IMR-90 (cell line): ENCODE measurements at regions not wholly inside any gene's neighbourhood (a gene's known extent, or its start where the extent isn't known, plus 50 kb on each side); places are given as distances from the start of the nearest gene placed in this dataset.

Source experiments
- ATAC-seq: fragments of 200-7000 bp; cut with Tn5 transposase; 2 replicates; pipeline ENCODE4 v1.9.1; 2020; ENCODE audit warnings: low read depth, mild to moderate bottlenecking, moderate library complexity
- BruUV-seq: library from RNA; stranded (reverse); fragments of 400-500 nt; replicated peaks from 2 replicates; lab custom pipeline; 2021; lab: Mats Ljungman, UMichigan
- CTCF ChIA-PET: fragments of 300-600 bp; formaldehyde crosslinking; extraction: SDS; loops from one replicate; lab custom pipeline; 2021; ENCODE audit warnings: antibody characterized with exemption; lab: Yijun Ruan, JAX
- POLR2A ChIA-PET: fragments of 300-600 bp; sonication (Branson Sonifier 250); formaldehyde crosslinking; loops from one replicate; lab custom pipeline; 2022; ENCODE audit warnings: antibody characterized with exemption; ENCODE audit not compliant: unreplicated experiment; lab: Charles Lee
- DNase-seq: peaks from one replicate; pipeline ENCODE4 v3.0.0; 2013
- H2AFZ ChIP-seq: replicated peaks from 2 replicates; pipeline ENCODE3; 2013; ENCODE audit warnings: low read length, mild to moderate bottlenecking; ENCODE audit not compliant: poor library complexity
- H2AK5ac ChIP-seq: 2 replicates; pipeline ENCODE4 v1.6.1; 2013; ENCODE audit warnings: low read depth, low read length, inconsistent platforms
- H2AK9ac ChIP-seq: replicated peaks from 2 replicates; pipeline ENCODE3; 2013; ENCODE audit warnings: mild to moderate bottlenecking, low read depth, low read length, moderate library complexity; ENCODE audit not compliant: poor library complexity
- H2BK120ac ChIP-seq: 2 replicates; pipeline ENCODE4 v1.6.1; 2013; ENCODE audit warnings: low read depth, low read length, inconsistent platforms
- H2BK15ac ChIP-seq: 3 replicates; pipeline ENCODE4 v1.6.1; 2013; ENCODE audit warnings: low read depth, low read length, inconsistent platforms
- H2BK20ac ChIP-seq: 2 replicates; pipeline ENCODE4 v1.6.1; 2013; ENCODE audit warnings: low read depth, mild to moderate bottlenecking, inconsistent platforms, low read length, moderate library complexity
- H2BK5ac ChIP-seq: 2 replicates; pipeline ENCODE4 v1.6.1; 2013; ENCODE audit warnings: mild to moderate bottlenecking, low read depth, low read length, inconsistent platforms; ENCODE audit not compliant: poor library complexity, severe bottlenecking
- H3K14ac ChIP-seq: replicated peaks from 2 replicates; pipeline ENCODE4 v1.6.1; 2013; ENCODE audit warnings: low read depth, low read length, inconsistent platforms
- H3K18ac ChIP-seq: 2 replicates; pipeline ENCODE4 v1.6.1; 2013; ENCODE audit warnings: low read depth, low read length, control low read depth
- H3K23ac ChIP-seq: 2 replicates; pipeline ENCODE4 v1.6.1; 2013; ENCODE audit warnings: low read depth, low read length, inconsistent platforms
- H3K27ac ChIP-seq: 2 replicates; pipeline ENCODE4 v1.5.1; 2013; ENCODE audit warnings: mild to moderate bottlenecking, control low read depth, low read length; ENCODE audit not compliant: insufficient read depth
- H3K27me3 ChIP-seq: 2 replicates; pipeline ENCODE4 v1.6.1; 2013; ENCODE audit warnings: low read length; ENCODE audit not compliant: control insufficient read depth, insufficient read depth
- H3K36me3 ChIP-seq: 2 replicates; pipeline ENCODE4 v1.6.1; 2013; ENCODE audit warnings: low read length, mixed read lengths; ENCODE audit not compliant: control insufficient read depth, insufficient read depth
- H3K4ac ChIP-seq: 2 replicates; pipeline ENCODE4 v1.6.1; 2013; ENCODE audit warnings: low read depth, low read length, inconsistent platforms
- H3K4me1 ChIP-seq: 2 replicates; pipeline ENCODE4 v1.6.1; 2013; ENCODE audit warnings: low read length, mixed read lengths; ENCODE audit not compliant: control insufficient read depth, insufficient read depth
- H3K4me2 ChIP-seq: 2 replicates; pipeline ENCODE4 v1.6.1; 2013; ENCODE audit warnings: low read depth, mild to moderate bottlenecking, control low read depth, low read length, moderate library complexity
- H3K4me3 ChIP-seq: 2 replicates; pipeline ENCODE4 v1.5.1; 2013; ENCODE audit warnings: low read depth, mild to moderate bottlenecking, control low read depth, low read length, moderate library complexity; ENCODE audit not compliant: insufficient read depth
- H3K56ac ChIP-seq: 2 replicates; pipeline ENCODE4 v1.6.1; 2013; ENCODE audit warnings: low read length, inconsistent platforms; ENCODE audit not compliant: insufficient read depth; ENCODE audit errors: extremely low read depth
- H3K79me1 ChIP-seq, 2 experiments: 2 replicates each; pipeline ENCODE4 v1.6.1; 2013; ENCODE audit warnings: low read length in 2 of 2, inconsistent platforms in 1 of 2, low read depth in 1 of 2
- H3K9ac ChIP-seq: 2 replicates; pipeline ENCODE4 v1.6.1; 2013; ENCODE audit warnings: low read depth, low read length, control low read depth
- H3K9me1 ChIP-seq: 2 replicates; pipeline ENCODE4 v1.6.1; 2013; ENCODE audit warnings: low read length, inconsistent platforms; ENCODE audit not compliant: insufficient read depth
- H3K9me3 ChIP-seq: 2 replicates; pipeline ENCODE4 v1.6.1; 2013; ENCODE audit warnings: low read length; ENCODE audit not compliant: control insufficient read depth, insufficient read depth
- H4K20me1 ChIP-seq: 2 replicates; pipeline ENCODE4 v1.6.1; 2013; ENCODE audit warnings: low read length, inconsistent platforms; ENCODE audit not compliant: insufficient read depth
- H4K5ac ChIP-seq: 2 replicates; pipeline ENCODE4 v1.6.1; 2013; ENCODE audit warnings: mild to moderate bottlenecking, low read depth, low read length, control low read depth
- H4K8ac ChIP-seq, 2 experiments: 2 replicates each; pipeline ENCODE4 v1.6.1; 2013; ENCODE audit warnings: low read depth in 2 of 2, low read length in 2 of 2, control low read depth in 1 of 2, inconsistent platforms in 1 of 2
- H4K91ac ChIP-seq: 2 replicates; pipeline ENCODE4 v1.6.1; 2013; ENCODE audit warnings: low read depth, low read length, inconsistent platforms; ENCODE audit not compliant: insufficient read depth
- CHD1 ChIP-seq: IDR thresholded peaks from 2 replicates; pipeline ENCODE4 v1.6.1; 2012; ENCODE audit warnings: low read depth, low read length, improper control_type of control experiment
- NFE2L2 ChIP-seq: fragments of 150-350 bp; IDR thresholded peaks from 2 replicates; pipeline ENCODE4 v1.6.1; 2016; ENCODE audit warnings: low read depth, mild to moderate bottlenecking, low read length
- POLR2A ChIP-seq: IDR thresholded peaks from 2 replicates; pipeline ENCODE4 v1.6.1; 2012; ENCODE audit warnings: mild to moderate bottlenecking, low read depth, low read length
- RAD21 ChIP-seq: IDR thresholded peaks from 2 replicates; pipeline ENCODE4 v1.6.1; 2012; ENCODE audit warnings: low read length, improper control_type of control experiment
- SMC3 ChIP-seq: fragments of 150-350 bp; IDR thresholded peaks from 2 replicates; pipeline ENCODE4 v1.6.1; 2016; ENCODE audit warnings: low read depth, mild to moderate bottlenecking, antibody characterized with exemption, low read length, moderate library complexity
- USF2 ChIP-seq: fragments of 150-350 bp; IDR thresholded peaks from 2 replicates; pipeline ENCODE4 v1.6.1; 2017; ENCODE audit warnings: mild to moderate bottlenecking, antibody characterized with exemption, low read length, low read depth
- WGBS, 2 experiments: methylation state at CpG; one replicate each; pipeline versions ENCODE4 v1.1.5 to v1.1.7; 2013; ENCODE audit warnings: missing lambda C conversion rate in 2 of 2; ENCODE audit not compliant: insufficient read length in 1 of 2; ENCODE audit errors: extremely low coverage in 2 of 2; 5-methylcytosine and 5-hydroxymethylcytosine counted together
- dilution Hi-C: fragments of 300-500 bp; cut with HindIII; formaldehyde crosslinking; loops from one replicate; pipeline ENCODE4 v1.14.3; 2018; ENCODE audit warnings: low sequenced_read_pairs; ENCODE audit not compliant: unreplicated experiment
- in situ Hi-C: fragments of 300-500 bp; cut with MboI; formaldehyde crosslinking; loops from 3 replicates; pipeline ENCODE4 v1.14.3; 2019; ENCODE audit warnings: low sequenced_read_pairs, inconsistent platforms, mixed read lengths
- intact Hi-C: fragments of 100-400 bp; cut with micrococcal nuclease; formaldehyde crosslinking; loops from 2 replicates; pipeline ENCODE4 v1.10.0; 2022

GRCh38 chr21:20257052-20257740 is 741.0 kb upstream of the NCAM2 start:
- Histone ChIP-seq H2AK9ac (no peak overlapping the region), H3K4me1 (no peaks in the 10 kb centered on the region), H4K20me1 (no peaks in the 10 kb centered on the region), H4K8ac (no peak overlapping the region), H3K4me2 (no peak overlapping the region), H3K56ac (no peak overlapping the region), H3K27ac (no peak overlapping the region), H3K18ac (no peak overlapping the region), H3K79me1 (no peaks in the 10 kb centered on the region), H2BK15ac (no peak overlapping the region), H2AFZ (no peak overlapping the region), H3K14ac (no peak overlapping the region), H3K9ac (no peak overlapping the region), H3K9me3 (peaks cover 4% of the 10 kb centered on the region; the same call in 1 of the 2 replicates), H2BK120ac (no peak overlapping the region), H3K4me3 (no peak overlapping the region), H2AK5ac (no peak overlapping the region), H3K23ac (no peak overlapping the region), H3K36me3 (no peaks in the 10 kb centered on the region), H3K27me3 (no peaks in the 10 kb centered on the region), H2BK20ac (no peak overlapping the region), H3K9me1 (no peaks in the 10 kb centered on the region), H3K4ac (no peak overlapping the region), H4K5ac (no peak overlapping the region), H2BK5ac (no peak overlapping the region), H4K91ac (no peak overlapping the region)
- dilution Hi-C loops (no loop called here), intact Hi-C loops (no loop called here), in situ Hi-C loops (no loop called here)
- no peak for ATAC-seq
- ChIA-PET POLR2A (no interaction called here), CTCF (no interaction called here)
- TF ChIP-seq NFE2L2 (no peak), CHD1 (no peak), SMC3 (no peak), USF2 (no peak), RAD21 (no peak), POLR2A (no peak)
- no CpG with 5 or more reads among the region's 4 CpGs for WGBS, 2 experiments
- no peak for DNase-seq
- BruUV-seq = no TSS peak
